HT-29 (cell line): ENCODE measurements at regions not wholly inside any gene's neighbourhood (a gene's known extent, or its start where the extent isn't known, plus 50 kb on each side); places are given as distances from the start of the nearest gene placed in this dataset.
"Not testable (repeated sequence)": the region's sequence is repeated elsewhere in the genome, so short reads cannot be mapped to it uniquely, and the experiment has no call there.

Source experiments
- DNase-seq: peaks from one replicate; pipeline ENCODE4 v3.0.0-alpha.2; 2015; ENCODE audit warnings: low spot score

GRCh38 chrX:104391906-104392305 lies 137.2 kb upstream of the ESX1 start:
- DNase-seq, result no peak

- DNase-seq, result no peak
These were observed 122.2 kb upstream of the ESX1 start for GRCh38 chrX:104376937-104377336.

- no peak for DNase-seq
These were observed 117.8 kb upstream of the ESX1 start for GRCh38 chrX:104372547-104372946.

- peak; percentile 86 for DNase-seq
These were observed 115.4 kb upstream of the ESX1 start for GRCh38 chrX:104370089-104370488.

- DNase-seq, result not testable (repeated sequence)
These were observed 106.0 kb upstream of the ESX1 start for GRCh38 chrX:104360774-104361173.

GRCh38 chrX:104359124-104359523 lies 104.4 kb upstream of the ESX1 start:
- no peak for DNase-seq

GRCh38 chrX:104351173-104351769 lies 96.5 kb upstream of the ESX1 start:
- DNase-seq, result peak; percentile 32

- DNase-seq, result peak; percentile 22
These were observed 93.1 kb upstream of the ESX1 start for GRCh38 chrX:104347860-104348259.

GRCh38 chrX:104343428-104344129 lies 88.8 kb upstream of the ESX1 start:
- peak; percentile 98 for DNase-seq

- DNase-seq, result no peak
These were observed 87.3 kb upstream of the ESX1 start for GRCh38 chrX:104342065-104342464.

- no peak for DNase-seq
These were observed 81.0 kb upstream of the ESX1 start for GRCh38 chrX:104335756-104336155.

- no peak for DNase-seq
These were observed 80.2 kb upstream of the ESX1 start for GRCh38 chrX:104334971-104335370.

- DNase-seq, result no peak
These were observed 76.2 kb upstream of the ESX1 start for GRCh38 chrX:104330966-104331365.

GRCh38 chrX:104329731-104330130 lies 75.0 kb upstream of the ESX1 start:
- no peak for DNase-seq

- DNase-seq, result peak; percentile 45
These were observed 70.5 kb upstream of the ESX1 start for GRCh38 chrX:104325213-104325585.

- DNase-seq, result no peak
These were observed 69.9 kb upstream of the ESX1 start for GRCh38 chrX:104324461-104325212.

- peak; percentile 23 for DNase-seq
These were observed 64.6 kb upstream of the ESX1 start for GRCh38 chrX:104319346-104319745.

GRCh38 chrX:104318330-104319009 lies 63.7 kb upstream of the ESX1 start:
- DNase-seq, result peak; percentile 94

GRCh38 chrX:104316739-104317138 lies 62.0 kb upstream of the ESX1 start:
- no peak for DNase-seq

- DNase-seq, result peak; percentile 16
These were observed 60.8 kb upstream of the ESX1 start for GRCh38 chrX:104315555-104315954.

- peak; percentile 12 for DNase-seq
These were observed 56.0 kb upstream of the ESX1 start for GRCh38 chrX:104310657-104311254.

- peak; percentile 60 for DNase-seq
These were observed 55.4 kb upstream of the ESX1 start for GRCh38 chrX:104310090-104310489.
